Esophagus squamous epithelium (tissue), 4 donors: ENCODE measurements at regions not wholly inside any gene's neighbourhood (a gene's known extent, or its start where the extent isn't known, plus 50 kb on each side); places are given as distances from the start of the nearest gene placed in this dataset.

Experiments
- POLR2A ChIP-seq, 4 donors: fragments of 450-650 bp; IDR thresholded peaks; one replicate each; pipeline ENCODE4 v1.6.1; 2017; ENCODE audit warnings: antibody characterized with exemption in 4 of 4, mild to moderate bottlenecking in 4 of 4, moderate library complexity in 3 of 4
- TF ChIP-seq, protein P1 (sequence below), 6 experiments: fragments of 450-650 bp in 4 of 6; fragments of 200-600 bp in 2 of 6; sonication (generic) in 2 of 6; IDR thresholded peaks; one replicate each; pipeline ENCODE4 v1.5.1; 2016 to 2019; ENCODE audit warnings: antibody characterized with exemption in 6 of 6, mild to moderate bottlenecking in 4 of 6, moderate library complexity in 4 of 6

DNA sequence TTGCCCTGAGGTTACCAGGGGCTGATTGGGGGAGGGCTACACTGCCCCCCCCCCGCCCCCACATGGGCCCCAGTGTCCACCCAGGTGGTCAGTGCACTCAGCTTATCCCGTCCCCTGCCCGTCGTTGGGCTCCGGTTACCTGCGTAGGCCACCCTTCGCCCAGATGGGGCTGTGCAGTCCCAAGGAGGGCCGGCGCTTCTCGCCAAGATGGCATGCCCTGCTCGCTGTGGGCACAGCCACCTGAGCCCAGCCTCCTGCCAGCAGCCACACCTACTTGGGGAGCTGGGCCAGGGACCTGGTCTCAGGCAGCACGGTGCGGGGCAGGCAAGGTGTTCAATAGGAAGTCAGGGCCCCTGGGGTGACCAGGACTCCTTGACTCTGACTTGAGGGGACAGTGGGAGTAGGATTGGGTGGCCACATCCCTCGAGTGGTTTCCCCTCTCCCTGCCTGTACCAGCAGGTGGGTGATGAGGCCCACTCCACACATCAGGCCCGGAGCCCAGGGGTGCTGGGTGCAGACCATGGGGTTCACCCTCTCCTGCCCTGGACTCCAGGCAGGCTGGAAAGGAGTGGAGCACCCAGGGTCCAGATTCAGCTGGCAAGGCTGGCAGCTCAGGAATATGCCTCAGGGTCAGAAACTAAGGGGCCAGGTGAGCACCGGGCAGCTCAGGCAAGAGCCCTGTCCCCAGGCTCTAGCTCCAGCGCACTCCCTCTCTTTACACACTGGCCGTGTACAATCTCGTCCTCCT, 170.3 kb downstream of the GLI2 start:
- TF ChIP-seq, protein P1, sequence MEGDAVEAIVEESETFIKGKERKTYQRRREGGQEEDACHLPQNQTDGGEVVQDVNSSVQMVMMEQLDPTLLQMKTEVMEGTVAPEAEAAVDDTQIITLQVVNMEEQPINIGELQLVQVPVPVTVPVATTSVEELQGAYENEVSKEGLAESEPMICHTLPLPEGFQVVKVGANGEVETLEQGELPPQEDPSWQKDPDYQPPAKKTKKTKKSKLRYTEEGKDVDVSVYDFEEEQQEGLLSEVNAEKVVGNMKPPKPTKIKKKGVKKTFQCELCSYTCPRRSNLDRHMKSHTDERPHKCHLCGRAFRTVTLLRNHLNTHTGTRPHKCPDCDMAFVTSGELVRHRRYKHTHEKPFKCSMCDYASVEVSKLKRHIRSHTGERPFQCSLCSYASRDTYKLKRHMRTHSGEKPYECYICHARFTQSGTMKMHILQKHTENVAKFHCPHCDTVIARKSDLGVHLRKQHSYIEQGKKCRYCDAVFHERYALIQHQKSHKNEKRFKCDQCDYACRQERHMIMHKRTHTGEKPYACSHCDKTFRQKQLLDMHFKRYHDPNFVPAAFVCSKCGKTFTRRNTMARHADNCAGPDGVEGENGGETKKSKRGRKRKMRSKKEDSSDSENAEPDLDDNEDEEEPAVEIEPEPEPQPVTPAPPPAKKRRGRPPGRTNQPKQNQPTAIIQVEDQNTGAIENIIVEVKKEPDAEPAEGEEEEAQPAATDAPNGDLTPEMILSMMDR (IDR thresholded peaks at IDR 0.05): no peak
- no peak for TF ChIP-seq POLR2A (IDR thresholded peaks at IDR 0.05)
